HG03196 (cell line): ENCODE measurements at regions not wholly inside any gene's neighbourhood (a gene's known extent, or its start where the extent isn't known, plus 50 kb on each side); places are given as distances from the start of the nearest gene placed in this dataset.

Source experiments
- ATAC-seq: cut with Tn5 transposase; IDR thresholded peaks from one replicate; pipeline ENCODE4 v1.9.1; 2021; ENCODE audit not compliant: unreplicated experiment

DNA sequence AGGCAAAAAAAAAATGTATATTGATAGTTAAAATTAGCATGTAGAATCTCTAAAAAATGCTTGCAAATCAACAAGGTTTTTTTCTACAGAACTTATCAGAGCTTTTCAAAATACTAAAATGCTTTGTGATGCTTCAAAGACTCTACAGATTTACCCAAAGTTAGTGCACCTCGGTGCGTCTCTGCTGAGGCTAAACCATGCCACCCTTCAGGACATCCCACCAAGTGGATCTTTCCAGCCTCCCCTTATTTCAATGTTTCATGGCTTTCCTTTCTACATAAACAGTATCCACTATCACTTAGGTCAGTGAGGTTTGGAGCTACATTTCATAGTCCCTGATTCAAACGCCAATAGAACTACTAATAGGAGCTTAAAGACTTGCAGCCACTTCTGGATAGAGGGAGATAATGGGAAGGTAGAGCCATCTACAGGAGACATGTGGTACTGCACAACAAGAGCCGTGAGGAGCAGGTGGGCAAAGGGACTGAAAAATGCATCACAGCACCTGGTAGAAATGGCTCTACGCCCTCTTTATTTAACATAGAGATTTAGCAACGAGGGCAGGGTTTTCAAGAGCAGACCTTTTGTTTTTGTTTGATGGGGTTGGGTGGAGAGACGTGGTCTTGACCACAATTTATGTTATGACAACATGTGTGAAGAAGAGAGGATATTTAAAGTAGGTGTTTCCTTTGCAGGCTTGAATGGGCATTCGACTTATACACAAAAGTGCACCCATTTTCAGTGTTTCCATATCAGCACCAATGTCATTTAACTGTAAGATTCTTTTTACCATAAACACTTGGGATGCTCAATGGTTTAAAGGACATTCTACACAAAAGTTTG, 56.1 kb upstream of the SLC35G4 start:
- ATAC-seq, result no peak

DNA sequence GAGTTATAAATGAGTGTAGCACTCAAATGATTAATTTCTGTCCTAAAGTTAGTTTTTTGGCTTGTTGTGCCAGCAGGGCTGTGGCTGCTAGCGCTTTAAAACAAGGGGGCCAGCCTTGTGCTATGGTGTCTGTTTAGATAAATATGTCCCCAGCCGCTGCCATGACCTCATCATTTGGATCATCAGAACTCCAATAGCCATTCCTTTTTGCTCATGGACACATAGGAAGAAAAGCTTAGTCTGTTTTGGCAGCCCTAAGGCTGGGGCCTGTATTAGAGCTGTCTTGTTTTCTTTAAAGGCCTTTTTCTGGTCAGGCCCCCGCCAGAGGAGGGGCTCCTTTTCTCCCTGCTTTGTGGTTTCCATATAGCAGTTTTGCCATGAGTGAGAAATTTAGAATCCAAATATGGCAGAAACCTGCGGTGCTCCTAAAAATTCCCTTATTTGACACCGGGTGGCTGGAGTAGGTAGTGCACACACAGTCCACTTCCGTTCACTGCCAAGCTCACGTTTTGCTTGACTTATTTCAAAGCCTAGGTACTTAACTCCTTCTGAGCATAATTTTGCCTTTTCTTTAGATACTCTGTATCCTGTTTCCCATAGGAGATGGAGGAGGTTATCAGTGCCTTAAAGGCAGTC, 60.4 kb upstream of the SLC35G4 start:
- no peak for ATAC-seq

DNA sequence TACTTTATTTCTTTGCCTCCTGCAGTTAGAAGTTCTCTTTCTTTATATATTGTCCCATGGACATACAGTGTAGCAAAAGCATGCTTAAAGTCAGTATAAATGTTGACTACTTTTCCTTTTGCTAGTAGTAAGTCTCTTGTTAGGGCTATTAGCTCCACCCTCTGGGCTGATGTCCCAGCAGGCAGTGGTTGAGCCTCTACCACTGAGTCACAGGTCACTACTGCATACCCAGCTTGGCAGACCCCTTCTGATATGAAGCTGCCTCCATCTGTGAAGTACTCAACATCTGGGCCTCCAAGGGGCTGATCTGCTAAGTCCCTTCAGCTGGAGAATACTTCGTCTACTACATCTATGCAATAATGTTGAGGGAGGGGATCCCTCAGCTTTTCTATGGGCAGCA, 61.0 kb upstream of the SLC35G4 start:
- no peak for ATAC-seq

DNA sequence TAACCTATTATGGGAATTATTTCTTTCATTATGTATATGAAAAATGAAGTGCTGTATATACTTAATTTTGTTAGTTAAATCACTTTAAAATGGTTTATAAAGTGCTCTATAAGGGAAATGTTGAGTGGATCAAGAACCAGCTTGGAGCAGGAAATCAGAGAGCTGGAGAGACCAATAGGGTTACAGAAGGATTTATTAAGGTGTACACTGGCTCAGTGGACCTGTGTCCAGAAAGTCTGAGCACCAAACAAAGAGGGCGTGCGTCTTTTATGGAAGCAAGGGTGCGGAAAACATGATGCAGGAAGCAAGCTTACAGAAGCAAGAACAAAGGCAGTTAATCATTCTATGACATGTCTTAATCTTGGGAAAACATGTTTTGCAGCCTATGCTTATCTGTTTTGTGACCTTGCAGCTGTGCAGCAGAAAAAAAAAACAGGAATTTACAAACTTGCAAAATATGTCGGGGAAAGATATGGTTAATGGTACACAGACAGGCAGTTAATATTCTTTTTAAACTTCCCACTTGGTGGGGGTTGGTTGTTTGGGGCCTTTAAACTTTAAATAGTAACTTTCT, 65.2 kb upstream of the SLC35G4 start:
- ATAC-seq, result no peak

DNA sequence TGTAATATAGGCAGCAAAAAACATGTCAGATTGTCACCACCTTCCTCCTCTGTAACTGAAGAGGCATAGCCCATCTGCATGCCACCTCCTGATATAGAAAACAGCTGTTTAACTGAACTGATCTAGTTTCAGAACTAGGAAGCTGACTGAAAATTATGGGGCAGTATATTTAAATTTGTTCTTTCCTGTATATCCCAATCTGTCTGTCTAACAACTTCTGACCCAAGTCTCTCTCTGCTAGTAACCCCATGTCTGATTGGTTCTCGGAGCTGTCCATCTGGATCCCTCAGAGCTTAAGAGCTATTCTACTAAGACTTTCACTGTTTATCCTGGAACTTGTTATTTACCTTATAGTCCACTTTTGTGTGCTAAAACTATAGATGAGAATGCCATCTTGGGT, 68.2 kb upstream of the SLC35G4 start:
- ATAC-seq, result no peak

DNA sequence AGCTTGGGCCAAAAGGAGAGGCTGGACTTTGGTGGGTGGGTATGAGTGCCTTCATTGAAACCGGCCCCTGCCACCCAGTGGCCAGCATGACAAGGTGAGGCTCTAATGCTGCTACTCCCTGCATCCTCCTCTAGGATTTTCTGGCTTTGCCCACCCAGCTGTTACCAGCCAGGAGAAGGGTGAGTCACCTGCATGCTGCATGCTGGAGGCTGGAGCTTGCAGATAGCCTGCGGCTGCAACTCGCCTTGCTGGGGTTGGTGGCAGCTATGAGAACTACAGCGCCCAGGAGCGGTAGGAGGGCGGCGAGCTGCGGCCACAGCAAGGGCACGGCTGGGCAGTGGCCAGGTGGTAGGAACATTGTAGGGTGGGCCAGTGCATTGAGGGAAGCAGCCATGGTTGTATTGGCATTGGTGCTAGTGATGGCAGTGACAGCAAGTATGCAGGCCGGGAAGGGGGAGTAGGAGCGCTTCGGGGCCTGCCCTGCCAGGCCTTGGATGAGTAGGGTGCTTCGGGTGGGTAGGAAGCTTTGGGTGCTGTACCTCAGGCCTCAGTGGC, 75.4 kb upstream of the SLC35G4 start:
- ATAC-seq, result no peak

DNA sequence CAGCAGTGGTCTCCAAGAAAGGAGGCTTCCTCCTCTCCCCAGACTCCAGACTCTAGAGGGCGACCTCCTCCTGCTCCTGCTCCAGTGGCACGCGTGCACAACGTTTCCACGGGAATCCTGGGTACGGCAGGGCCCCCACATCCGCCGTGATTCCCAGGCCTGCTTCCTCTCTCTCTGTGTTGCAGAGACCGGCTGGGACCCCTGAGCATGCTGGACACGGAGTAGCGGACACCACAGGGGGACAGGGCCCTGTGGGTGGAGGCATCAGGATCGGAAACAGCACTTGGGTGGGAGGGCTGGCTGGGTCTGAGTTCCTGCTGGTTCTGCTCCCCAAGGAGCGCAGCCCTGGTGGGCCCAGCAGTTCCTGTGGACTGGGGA, 75.9 kb upstream of the SLC35G4 start:
- no peak for ATAC-seq

DNA sequence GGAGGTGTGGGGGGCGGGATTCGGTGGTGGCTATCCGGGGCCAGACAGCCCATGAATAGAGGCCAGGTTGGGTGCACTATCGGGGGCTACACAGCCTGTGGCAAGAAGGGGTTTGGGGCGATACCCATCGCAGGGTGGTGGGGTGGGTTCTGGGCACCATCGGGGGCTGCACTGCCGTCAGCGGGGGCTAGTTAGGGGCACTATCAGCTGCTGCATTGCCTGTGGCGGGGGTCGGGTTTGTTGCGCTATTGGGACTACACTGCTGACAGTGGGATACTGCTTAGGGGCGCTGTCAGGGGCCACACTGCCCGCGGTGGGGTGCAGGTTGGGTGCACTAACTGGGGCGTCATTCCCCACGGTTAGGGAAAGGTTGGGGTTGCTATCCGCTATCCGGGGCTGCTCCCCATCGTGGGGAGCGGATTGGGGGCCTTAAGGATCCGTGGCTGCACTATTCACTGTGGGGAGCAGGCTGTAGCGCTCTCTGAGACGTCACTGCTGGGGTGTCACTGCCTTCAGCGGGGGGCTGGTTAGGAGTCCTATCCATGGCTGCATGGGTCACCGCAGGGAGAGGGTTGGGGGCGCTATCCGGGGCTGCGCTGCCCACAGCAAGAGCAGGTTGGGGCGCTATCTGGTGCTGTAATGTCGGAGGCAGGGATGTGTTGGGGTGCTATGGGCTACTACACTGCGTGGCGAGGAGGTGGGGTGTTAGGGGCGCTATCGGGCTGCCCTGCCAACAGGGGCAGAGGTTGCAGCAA, 76.5 kb upstream of the SLC35G4 start:
- ATAC-seq, result no peak

DNA sequence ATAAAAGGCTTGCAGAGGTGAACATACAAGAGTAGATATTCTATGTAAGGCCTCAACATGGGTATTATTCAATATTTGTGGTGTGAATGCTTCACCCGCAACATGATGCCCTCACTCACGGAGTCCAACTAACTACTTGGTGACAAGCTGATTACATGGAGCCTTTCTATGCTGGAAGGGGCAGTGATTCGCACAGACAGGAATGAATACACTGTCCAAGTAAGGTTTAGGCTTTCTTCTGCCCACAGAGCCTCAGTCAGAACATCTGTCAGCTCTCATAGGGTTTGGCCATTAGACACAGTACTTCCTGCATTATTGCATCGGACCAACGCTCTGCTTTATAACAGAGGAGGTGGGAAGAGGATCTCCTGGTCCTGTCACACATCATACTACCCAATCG, 80.3 kb upstream of the SLC35G4 start:
- ATAC-seq, result no peak

DNA sequence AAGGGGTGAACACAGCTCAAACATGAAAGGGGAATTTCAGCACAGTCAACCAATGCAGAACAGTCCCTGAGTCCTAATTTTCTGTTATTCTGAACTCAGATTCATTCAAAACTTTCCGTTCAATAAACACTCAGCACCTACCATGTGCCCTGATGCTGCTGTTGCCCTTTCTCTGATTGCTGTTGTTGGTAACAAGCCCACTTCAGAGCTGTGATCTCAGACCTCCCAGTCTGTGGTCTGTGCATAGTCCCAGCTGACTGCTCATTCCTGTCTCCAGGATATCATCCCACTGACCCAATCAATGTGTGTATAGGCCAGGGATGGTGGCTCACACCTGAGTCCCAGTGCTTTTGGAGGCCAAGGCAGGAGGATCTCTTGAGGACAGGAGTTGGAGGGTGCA, 82.7 kb upstream of the SLC35G4 start:
- no peak for ATAC-seq

DNA sequence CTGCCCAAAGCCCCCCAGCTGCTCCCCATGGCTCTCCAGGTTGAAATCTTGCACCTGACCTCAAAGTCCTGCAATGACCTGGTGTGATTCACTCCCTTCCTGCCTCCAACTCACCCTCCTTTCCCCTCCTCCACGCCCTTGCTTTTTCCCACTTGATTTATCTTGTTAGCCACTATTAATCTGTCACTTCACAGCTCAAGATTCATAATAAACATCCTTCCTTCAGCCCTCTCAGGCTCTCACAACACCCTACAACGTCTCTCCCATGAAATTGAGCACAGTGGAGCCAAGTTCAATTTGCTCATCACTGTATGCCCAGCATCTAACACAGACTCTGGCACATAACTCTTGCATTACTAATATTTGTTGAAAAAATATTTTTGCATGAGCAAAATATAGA, 85.6 kb upstream of the SLC35G4 start:
- ATAC-seq, result no peak

DNA sequence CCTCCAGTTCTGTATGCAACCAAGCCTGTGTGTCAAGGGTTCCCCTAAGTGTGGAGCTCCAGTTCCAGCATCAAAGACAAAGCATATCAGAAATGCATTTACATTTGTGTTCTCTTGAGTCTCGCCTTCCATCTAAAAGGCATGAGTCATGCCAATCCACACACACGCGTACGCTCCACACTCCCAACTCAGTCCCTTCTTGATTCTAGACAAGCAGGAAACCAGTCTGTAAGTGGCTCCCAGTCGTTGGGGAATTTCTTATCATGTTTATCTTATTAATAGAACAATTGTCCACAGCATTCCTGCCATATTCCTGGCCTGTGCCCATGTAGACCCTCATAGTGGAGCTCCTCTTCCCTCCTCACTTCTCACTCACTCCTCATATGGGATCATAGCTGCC, 86.4 kb upstream of the SLC35G4 start:
- no peak for ATAC-seq

DNA sequence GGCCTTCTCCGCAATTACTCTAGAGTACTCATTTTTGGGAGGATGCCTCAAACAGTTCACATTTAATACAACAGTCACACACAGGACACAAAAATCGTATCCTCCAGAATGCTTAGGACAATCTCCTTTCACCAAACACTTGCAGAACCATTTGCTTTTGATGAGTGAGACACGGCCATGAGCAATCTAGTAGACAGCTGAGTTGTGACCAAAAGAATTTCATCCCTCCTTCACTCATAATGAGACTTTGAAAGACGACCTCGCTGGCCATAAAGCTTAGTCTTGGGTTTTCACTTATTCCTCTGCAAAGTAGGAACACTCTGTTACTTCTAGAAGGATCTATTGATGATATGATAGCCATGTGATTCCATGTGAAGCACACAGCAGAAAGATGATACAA, 87.5 kb upstream of the SLC35G4 start:
- ATAC-seq, result no peak

DNA sequence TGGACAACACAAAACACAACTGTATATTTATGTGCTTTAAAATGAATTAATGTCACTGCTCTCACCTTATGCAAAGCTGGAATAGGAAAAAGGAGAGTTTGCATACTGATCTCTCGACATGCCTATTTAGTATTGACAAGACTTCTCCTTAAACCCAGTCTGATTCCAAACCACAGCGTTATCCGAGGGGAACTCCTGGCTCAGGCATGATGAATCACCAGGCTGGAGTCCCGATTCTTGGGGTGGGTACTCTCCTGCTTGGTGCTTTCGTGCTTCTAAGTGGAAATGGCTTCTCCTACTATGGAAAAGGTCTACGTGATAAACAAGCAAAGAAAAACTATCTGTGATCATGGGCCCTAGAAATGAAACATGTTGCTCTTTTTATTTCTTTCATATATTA, 88.9 kb upstream of the SLC35G4 start:
- no peak for ATAC-seq

DNA sequence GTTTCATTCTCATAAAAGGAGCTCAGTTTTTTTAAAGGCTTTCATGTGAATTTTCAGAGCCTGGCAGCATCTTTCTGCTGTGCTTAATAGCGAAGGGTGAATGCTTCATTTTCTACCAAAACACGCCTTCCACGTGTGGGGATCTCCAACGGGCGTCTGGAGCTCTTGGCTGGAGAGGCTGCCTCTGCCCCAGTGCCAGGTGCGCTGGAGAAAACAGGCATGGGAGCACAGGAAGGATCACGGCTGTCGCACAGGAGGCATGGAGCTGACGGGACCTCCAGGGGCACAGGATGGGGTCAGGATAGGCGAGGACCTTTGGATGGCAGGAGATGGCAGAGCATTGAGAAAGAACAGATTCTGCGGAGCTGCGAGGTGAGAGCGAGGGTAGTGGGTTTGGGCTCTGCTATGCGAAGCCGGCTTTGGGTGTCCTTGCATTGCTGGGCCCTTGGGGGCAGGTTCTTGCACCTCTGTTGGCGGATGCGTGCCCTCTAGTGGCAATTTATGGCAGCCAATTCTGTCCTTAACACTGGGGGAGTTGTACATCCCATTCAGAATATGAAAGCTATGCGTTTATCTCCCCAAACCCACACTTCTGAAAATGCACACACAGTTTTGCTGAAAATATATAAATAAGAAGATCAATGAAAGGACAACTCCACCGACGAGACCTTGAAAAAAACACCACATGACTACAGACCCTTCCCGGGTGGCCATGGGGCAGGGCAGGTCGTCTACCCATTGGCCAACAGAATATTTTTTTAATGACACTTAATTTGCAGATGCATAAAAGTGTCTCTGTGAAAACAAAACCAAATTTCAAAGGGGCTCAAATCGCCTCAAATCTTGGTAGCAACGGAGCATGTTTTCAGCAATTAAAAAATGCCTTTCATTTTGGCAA, 90.4 kb upstream of the SLC35G4 start:
- ATAC-seq, result peak; percentile 77

DNA sequence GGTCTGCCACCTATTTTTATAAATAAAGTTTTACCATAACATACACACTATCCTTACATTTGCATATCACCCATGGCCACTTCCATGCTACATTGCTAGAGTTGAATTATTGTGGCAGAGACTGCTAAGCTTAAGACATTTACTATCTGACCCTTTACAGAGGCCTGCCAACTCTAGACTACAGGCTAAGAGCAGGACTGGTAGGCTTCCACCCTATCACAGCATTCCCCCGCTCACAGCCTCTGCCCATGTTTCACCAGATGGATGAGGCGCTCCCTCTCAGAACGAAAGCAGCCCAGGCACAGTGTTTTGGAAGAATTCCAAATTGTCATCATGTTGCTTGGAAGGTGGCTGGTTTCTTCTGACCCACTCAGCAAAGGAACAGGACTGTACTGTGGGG, 91.7 kb upstream of the SLC35G4 start:
- ATAC-seq, result no peak

DNA sequence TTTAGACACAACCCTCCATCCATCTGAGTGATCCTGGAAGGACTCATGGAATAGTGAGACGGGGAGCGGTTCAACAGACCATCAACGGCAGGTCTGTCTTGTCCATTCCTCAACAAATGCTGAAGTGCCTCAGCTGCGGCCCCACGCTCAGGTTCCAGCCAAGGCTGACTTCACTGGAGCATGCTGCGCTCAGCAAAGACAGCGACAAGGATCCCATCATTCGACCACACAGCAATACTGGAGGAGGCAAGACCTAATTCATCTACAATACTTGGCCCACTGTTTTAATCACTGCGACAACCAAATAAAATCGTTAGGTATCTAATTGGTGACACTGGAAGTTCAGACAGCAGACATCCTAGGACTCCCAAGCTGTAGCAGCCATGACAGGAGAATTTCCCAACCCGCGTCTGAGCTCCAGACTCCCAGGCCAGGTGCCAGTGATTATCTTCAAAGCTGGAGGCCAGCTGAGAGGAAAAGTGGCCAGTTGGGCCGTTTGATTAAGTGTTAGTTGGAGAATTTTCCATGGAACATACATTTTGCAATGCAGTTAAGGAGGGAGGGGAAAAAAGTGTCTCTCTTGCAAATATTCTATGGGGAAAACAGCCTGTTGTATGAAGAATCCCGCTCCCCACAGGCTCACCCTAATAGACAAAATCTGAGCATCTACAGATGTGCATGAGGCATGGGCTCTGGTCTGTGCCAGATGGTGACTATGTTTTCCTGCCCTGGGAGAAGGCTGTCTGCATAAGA, 92.5 kb upstream of the SLC35G4 start:
- no peak for ATAC-seq

DNA sequence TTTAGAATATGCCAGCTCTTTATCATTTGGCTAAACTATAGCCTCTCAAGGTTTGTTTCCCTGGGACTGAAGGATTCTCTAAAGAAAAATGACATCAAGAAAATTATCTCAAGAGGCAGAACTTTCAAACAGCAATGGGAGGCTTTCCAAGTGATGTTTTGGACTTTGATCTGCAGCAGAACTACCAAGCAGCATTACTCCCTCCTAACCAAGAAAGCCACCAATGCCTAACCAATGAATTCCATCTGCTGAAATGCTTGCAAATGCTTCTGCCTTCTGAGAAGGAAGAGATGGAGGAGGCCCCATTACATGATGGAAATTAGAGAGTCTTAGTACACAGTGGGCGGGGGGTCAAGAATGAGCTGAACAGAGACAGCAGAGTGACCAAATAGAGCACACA, 95.1 kb upstream of the SLC35G4 start:
- ATAC-seq, result no peak

DNA sequence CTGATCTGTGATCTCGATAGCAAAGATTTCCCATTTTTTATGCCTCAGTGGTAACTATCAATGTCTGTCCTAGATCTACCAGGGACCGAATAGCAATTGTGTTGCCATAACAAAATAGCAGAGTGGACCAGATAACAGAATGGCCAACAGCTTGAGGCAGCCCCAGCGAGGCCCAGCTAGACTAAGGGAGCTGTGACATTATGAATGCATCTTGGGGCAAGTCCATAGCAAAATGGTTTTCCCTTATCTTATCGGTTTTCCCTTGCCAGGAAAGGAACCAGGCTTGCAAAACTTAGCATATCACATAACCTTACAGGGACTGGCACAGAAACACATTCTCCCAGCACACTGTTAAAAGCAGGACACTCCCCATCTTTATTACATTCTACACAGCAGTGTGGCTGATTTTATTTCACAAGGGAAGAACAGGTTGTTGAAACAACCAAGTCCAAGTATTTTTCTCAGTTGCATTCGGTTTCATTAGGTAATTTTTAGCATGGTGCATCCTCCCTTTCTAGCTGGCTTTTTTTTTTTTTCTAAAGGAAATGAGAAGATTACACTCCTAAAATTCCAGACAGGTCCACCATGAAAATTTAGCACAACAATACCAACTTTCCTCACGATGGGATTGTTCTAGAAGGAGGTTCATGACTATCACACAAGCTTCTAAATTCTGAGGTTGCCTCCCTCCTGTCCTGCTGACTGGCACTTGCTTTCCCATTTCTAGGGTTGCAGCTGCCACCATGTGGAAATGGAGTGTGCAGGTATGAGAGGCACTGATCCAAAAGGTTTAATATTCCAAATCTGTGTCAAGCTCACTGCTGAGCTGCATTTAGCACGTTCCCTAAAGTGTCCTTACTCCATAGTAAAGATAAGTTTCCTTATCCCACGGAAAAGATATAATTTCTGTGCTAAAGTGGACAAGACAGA, 97.0 kb upstream of the SLC35G4 start:
- peak; percentile 24 for ATAC-seq
